ENCODE measurements at regions not wholly inside any gene's neighbourhood (a gene's known extent, or its start where the extent isn't known, plus 50 kb on each side); places are given as distances from the start of the nearest gene placed in this dataset.
"Not testable (repeated sequence)": the region's sequence is repeated elsewhere in the genome, so short reads cannot be mapped to it uniquely, and the experiment has no call there.

- DNase-seq (ENCODE audit: low read depth in 2 of 3, low spot score in 2 of 3) = no peak
Observed at GRCh38 chr10:3926675-3927525, 141.9 kb upstream of the KLF6 start.

GRCh38 chr10:3926258-3926657 lies 141.2 kb upstream of the KLF6 start:
- DNase-seq (ENCODE audit: low read depth in 2 of 3, low spot score in 2 of 3) = no peak

GRCh38 chr10:3925184-3925583 lies 140.2 kb upstream of the KLF6 start:
- no peak for DNase-seq (ENCODE audit: low read depth in 2 of 3, low spot score in 2 of 3)

- DNase-seq (ENCODE audit: low read depth in 2 of 3, low spot score in 2 of 3) = no peak
Observed at GRCh38 chr10:3924344-3924743, 139.3 kb upstream of the KLF6 start.

- DNase-seq (ENCODE audit: low read depth in 2 of 3, low spot score in 2 of 3) = no peak
Observed at GRCh38 chr10:3923033-3923432, 138.0 kb upstream of the KLF6 start.

GRCh38 chr10:3919709-3920308 lies 134.8 kb upstream of the KLF6 start:
- no peak for DNase-seq (ENCODE audit: low read depth in 2 of 3, low spot score in 2 of 3)

- not testable (repeated sequence) for DNase-seq (ENCODE audit: low read depth in 2 of 3, low spot score in 2 of 3)
Observed at GRCh38 chr10:3917392-3917791, 132.4 kb upstream of the KLF6 start.

GRCh38 chr10:3914733-3915132 lies 129.7 kb upstream of the KLF6 start:
- DNase-seq (ENCODE audit: low read depth in 2 of 3, low spot score in 2 of 3) = no peak

GRCh38 chr10:3911713-3912442 lies 126.9 kb upstream of the KLF6 start:
- DNase-seq (ENCODE audit: low read depth in 2 of 3, low spot score in 2 of 3) = no peak

GRCh38 chr10:3911241-3911640 lies 126.2 kb upstream of the KLF6 start:
- no peak for DNase-seq (ENCODE audit: low read depth in 2 of 3, low spot score in 2 of 3)

- DNase-seq (ENCODE audit: low read depth in 2 of 3, low spot score in 2 of 3) = no peak
Observed at GRCh38 chr10:3909339-3909738, 124.3 kb upstream of the KLF6 start.

- DNase-seq (ENCODE audit: low read depth in 2 of 3, low spot score in 2 of 3) = no peak
Observed at GRCh38 chr10:3908183-3908582, 123.2 kb upstream of the KLF6 start.

GRCh38 chr10:3907514-3907913 lies 122.5 kb upstream of the KLF6 start:
- no peak for DNase-seq (ENCODE audit: low read depth in 2 of 3, low spot score in 2 of 3)

- DNase-seq (ENCODE audit: low read depth in 2 of 3, low spot score in 2 of 3) = no peak
Observed at GRCh38 chr10:3906511-3907111, 121.6 kb upstream of the KLF6 start.

GRCh38 chr10:3904419-3904960 lies 119.5 kb upstream of the KLF6 start:
- DNase-seq (ENCODE audit: low read depth in 2 of 3, low spot score in 2 of 3) = no peak

GRCh38 chr10:3902809-3903410 lies 117.9 kb upstream of the KLF6 start:
- no peak for DNase-seq (ENCODE audit: low read depth in 2 of 3, low spot score in 2 of 3)

GRCh38 chr10:3902054-3902808 lies 117.2 kb upstream of the KLF6 start:
- DNase-seq (ENCODE audit: low read depth in 2 of 3, low spot score in 2 of 3) = peak in 1 of 3 experiments; percentile 4

- DNase-seq (ENCODE audit: low read depth in 2 of 3, low spot score in 2 of 3) = no peak
Observed at GRCh38 chr10:3901370-3901769, 116.4 kb upstream of the KLF6 start.

GRCh38 chr10:3900391-3900790 lies 115.4 kb upstream of the KLF6 start:
- DNase-seq (ENCODE audit: low read depth in 2 of 3, low spot score in 2 of 3) = no peak

- DNase-seq (ENCODE audit: low read depth in 2 of 3, low spot score in 2 of 3) = no peak
Observed at GRCh38 chr10:3898821-3899220, 113.8 kb upstream of the KLF6 start.

Data from activated CD8-positive, alpha-beta memory T cell treated with anti-CD3 and anti-CD28 coated beads for 48 hours (primary cell).